ENCODE measurements at regions not wholly inside any gene's neighbourhood (a gene's known extent, or its start where the extent isn't known, plus 50 kb on each side); places are given as distances from the start of the nearest gene placed in this dataset.
"Not testable (repeated sequence)": the region's sequence is repeated elsewhere in the genome, so short reads cannot be mapped to it uniquely, and the experiment has no call there.

DNA sequence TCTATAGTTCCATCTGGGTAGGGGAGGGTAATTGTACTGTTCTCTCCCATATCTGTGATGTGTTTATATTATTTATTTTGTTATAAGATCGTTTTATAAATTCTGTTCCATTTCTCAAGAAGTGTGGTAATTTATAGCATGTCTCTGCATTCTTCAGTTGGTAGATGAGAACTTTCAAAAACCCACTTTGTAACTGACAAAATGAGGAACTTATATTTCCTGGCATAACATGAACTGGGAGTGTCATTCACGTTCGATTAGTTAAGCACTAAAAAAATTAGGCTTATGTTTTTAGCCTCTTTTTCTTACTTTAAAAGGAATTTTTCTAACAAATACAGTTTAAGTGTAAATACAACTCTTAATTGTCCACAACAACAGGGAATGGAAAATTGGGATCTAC lies 230.8 kb downstream of the CGGBP1 start:
- WGBS, 2 donors (ENCODE audit: extremely low coverage in 2 of 2, insufficient read length in 2 of 2, insufficient replicate concordance in 1 of 2) = no CpG with 5 or more reads among the region's 3 CpGs
- H3K9ac ChIP-seq (ENCODE audit: low read depth, low read length, poor library complexity) = no peak overlapping the region
- H2AK5ac ChIP-seq (ENCODE audit: low read depth, low read length) = no peak overlapping the region
- no peak overlapping the region for H2BK5ac ChIP-seq (ENCODE audit: low read length)
- no peak overlapping the region for H4K91ac ChIP-seq (ENCODE audit: low read depth, low read length, poor library complexity)
- no peak overlapping the region for H3K14ac ChIP-seq (ENCODE audit: low read length)
- H3K79me1 ChIP-seq (ENCODE audit: low read depth, low read length) = no peaks in the 10 kb centered on the region
- H3K4ac ChIP-seq (ENCODE audit: low read length) = no peak overlapping the region
- H3K27me3 ChIP-seq (ENCODE audit: control insufficient read depth in 3 of 3, insufficient read depth in 3 of 3, low read depth in 1 of 3, low read length in 3 of 3) = no peaks in the 10 kb centered on the region
- no peak overlapping the region for H2BK120ac ChIP-seq (ENCODE audit: low read depth, low read length)
- no peaks in the 10 kb centered on the region for H3K36me3 ChIP-seq (replicated peaks in 1 of 2; ENCODE audit: control insufficient read depth in 2 of 2, insufficient read depth in 2 of 2, low read length in 2 of 2)
- no peak overlapping the region for H3K23ac ChIP-seq (ENCODE audit: low read depth, low read length, poor library complexity)
- no peaks in the 10 kb centered on the region for H3K9me3 ChIP-seq (replicated peaks in 1 of 2; ENCODE audit: control insufficient read depth in 2 of 2, insufficient read depth in 1 of 2, low read depth in 1 of 2, low read length in 2 of 2)
- H3K4me3 ChIP-seq (ENCODE audit: low read length in 2 of 2) = no peak overlapping the region
- no peak overlapping the region for H2BK15ac ChIP-seq (ENCODE audit: low read length)
- H3K18ac ChIP-seq (ENCODE audit: low read length) = no peak overlapping the region
- no peak overlapping the region for H2AFZ ChIP-seq (ENCODE audit: low read length)
- H2BK12ac ChIP-seq (ENCODE audit: low read length) = no peak overlapping the region
- no peak overlapping the region for H3K27ac ChIP-seq (replicated peaks; ENCODE audit: low read length)
- no peak for DNase-seq (ENCODE audit: low spot score)
- H3K4me1 ChIP-seq (ENCODE audit: control insufficient read depth in 2 of 2, insufficient read depth in 1 of 2, low read depth in 1 of 2, low read length in 2 of 2) = no peaks in the 10 kb centered on the region
- H3K4me2 ChIP-seq (ENCODE audit: insufficient read depth, low read length, poor library complexity, severe bottlenecking) = no peak overlapping the region
- no peak overlapping the region for H4K8ac ChIP-seq (ENCODE audit: low read depth, low read length)

DNA sequence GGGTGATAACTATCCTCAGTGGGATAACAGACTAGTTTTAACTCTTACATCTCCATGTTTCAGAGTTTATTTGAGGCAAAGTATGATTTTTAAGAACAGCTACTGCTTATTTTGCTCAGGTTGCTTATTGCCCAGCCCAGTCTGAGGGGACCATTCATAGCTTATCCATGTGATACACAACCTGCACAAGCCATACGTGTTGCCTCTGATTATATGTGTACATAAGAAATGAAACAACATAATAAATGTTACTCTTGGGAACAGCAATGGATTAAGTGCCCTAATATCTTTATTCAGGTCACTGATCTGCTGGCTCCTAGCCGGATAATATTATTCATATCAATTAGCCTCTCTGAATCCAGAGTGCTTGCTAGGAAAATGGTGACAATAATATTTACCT lies 236.2 kb downstream of the CGGBP1 start:
- no peaks in the 10 kb centered on the region for H3K9me3 ChIP-seq (replicated peaks in 1 of 2; ENCODE audit: control insufficient read depth in 2 of 2, insufficient read depth in 1 of 2, low read depth in 1 of 2, low read length in 2 of 2)
- H3K27ac ChIP-seq (replicated peaks; ENCODE audit: low read length) = no peak overlapping the region
- H4K91ac ChIP-seq (ENCODE audit: low read depth, low read length, poor library complexity) = no peak overlapping the region
- no peak overlapping the region for H3K18ac ChIP-seq (ENCODE audit: low read length)
- no peak overlapping the region for H2AFZ ChIP-seq (ENCODE audit: low read length)
- no peak overlapping the region for H3K4ac ChIP-seq (ENCODE audit: low read length)
- H2AK5ac ChIP-seq (ENCODE audit: low read depth, low read length) = no peak overlapping the region
- H3K23ac ChIP-seq (ENCODE audit: low read depth, low read length, poor library complexity) = no peak overlapping the region
- DNase-seq (ENCODE audit: low spot score) = no peak
- no peaks in the 10 kb centered on the region for H3K36me3 ChIP-seq (replicated peaks in 1 of 2; ENCODE audit: control insufficient read depth in 2 of 2, insufficient read depth in 2 of 2, low read length in 2 of 2)
- H3K14ac ChIP-seq (ENCODE audit: low read length) = no peak overlapping the region
- H3K4me3 ChIP-seq (ENCODE audit: low read length in 2 of 2) = no peak overlapping the region
- WGBS, 2 donors (ENCODE audit: extremely low coverage in 2 of 2, insufficient read length in 2 of 2, insufficient replicate concordance in 1 of 2) = no CpG with 5 or more reads among the region's 2 CpGs
- H3K4me2 ChIP-seq (ENCODE audit: insufficient read depth, low read length, poor library complexity, severe bottlenecking) = no peak overlapping the region
- H2BK120ac ChIP-seq (ENCODE audit: low read depth, low read length) = no peak overlapping the region
- H3K79me1 ChIP-seq (ENCODE audit: low read depth, low read length) = no peaks in the 10 kb centered on the region
- H2BK15ac ChIP-seq (ENCODE audit: low read length) = no peak overlapping the region
- H3K27me3 ChIP-seq (ENCODE audit: control insufficient read depth in 3 of 3, insufficient read depth in 3 of 3, low read depth in 1 of 3, low read length in 3 of 3) = no peaks in the 10 kb centered on the region
- no peaks in the 10 kb centered on the region for H3K4me1 ChIP-seq (ENCODE audit: control insufficient read depth in 2 of 2, insufficient read depth in 1 of 2, low read depth in 1 of 2, low read length in 2 of 2)
- no peak overlapping the region for H4K8ac ChIP-seq (ENCODE audit: low read depth, low read length)
- no peak overlapping the region for H2BK5ac ChIP-seq (ENCODE audit: low read length)
- no peak overlapping the region for H2BK12ac ChIP-seq (ENCODE audit: low read length)
- no peak overlapping the region for H3K9ac ChIP-seq (ENCODE audit: low read depth, low read length, poor library complexity)

DNA sequence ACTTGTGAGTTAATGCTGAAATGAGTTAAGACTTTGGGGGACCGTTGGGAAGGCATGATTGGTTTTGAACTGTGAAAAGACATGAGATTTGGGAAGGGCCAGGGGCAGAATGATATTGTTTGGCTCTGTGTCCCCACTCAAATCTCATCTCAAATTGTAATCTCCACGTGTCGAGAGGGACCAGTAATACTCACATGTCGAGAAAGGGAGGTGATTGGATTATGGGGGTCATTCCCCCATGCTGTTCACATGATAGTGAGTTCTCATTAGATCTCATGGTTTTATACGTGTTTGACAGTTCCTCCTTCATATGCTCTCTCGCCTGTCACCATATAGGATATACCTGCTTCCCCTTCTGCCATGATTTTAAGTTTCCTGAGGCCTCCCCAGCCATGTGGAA lies 245.3 kb downstream of the CGGBP1 start:
- no CpG with 5 or more reads among the region's 6 CpGs for WGBS, 2 donors (ENCODE audit: extremely low coverage in 2 of 2, insufficient read length in 2 of 2, insufficient replicate concordance in 1 of 2)
- H2BK15ac ChIP-seq (ENCODE audit: low read length); H3K18ac ChIP-seq (ENCODE audit: low read length): not testable (repeated sequence)

DNA sequence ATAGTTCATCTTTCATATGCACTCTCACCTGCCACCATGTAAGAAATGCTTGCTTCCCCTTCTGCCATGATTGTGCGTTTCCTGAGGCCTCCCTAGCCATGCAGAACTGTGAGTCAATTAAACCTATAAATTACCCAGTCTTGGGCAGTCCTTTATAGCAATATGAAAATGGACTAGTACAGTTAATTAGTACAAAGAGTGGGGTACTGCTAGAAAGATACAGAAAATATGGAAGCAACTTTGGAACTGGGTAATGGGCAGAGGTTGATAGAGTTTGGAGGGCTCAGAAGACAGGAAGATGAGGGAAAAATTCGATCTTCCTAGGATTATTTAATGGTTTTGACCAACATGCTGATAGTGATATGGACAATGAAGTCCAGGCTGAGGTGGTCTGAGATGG lies 246.9 kb downstream of the CGGBP1 start:
- Histone ChIP-seq H3K14ac (ENCODE audit: low read length) (no peak overlapping the region), H3K36me3 (replicated peaks in 1 of 2; ENCODE audit: control insufficient read depth in 2 of 2, insufficient read depth in 2 of 2, low read length in 2 of 2) (no peaks in the 10 kb centered on the region), H2BK12ac (ENCODE audit: low read length) (no peak overlapping the region), H3K4me2 (ENCODE audit: insufficient read depth, low read length, poor library complexity, severe bottlenecking) (no peak overlapping the region), H3K9me3 (replicated peaks in 1 of 2; ENCODE audit: control insufficient read depth in 2 of 2, insufficient read depth in 1 of 2, low read depth in 1 of 2, low read length in 2 of 2) (no peaks in the 10 kb centered on the region), H3K4me3 (ENCODE audit: low read length in 2 of 2) (no peak overlapping the region), H2BK15ac (ENCODE audit: low read length) (no peak overlapping the region), H3K79me1 (ENCODE audit: low read depth, low read length) (no peaks in the 10 kb centered on the region), H3K4me1 (ENCODE audit: control insufficient read depth in 2 of 2, insufficient read depth in 1 of 2, low read depth in 1 of 2, low read length in 2 of 2) (no peaks in the 10 kb centered on the region), H3K9ac (ENCODE audit: low read depth, low read length, poor library complexity) (no peak overlapping the region), H3K27ac (replicated peaks; ENCODE audit: low read length) (no peak overlapping the region), H3K23ac (ENCODE audit: low read depth, low read length, poor library complexity) (no peak overlapping the region), H2AK5ac (ENCODE audit: low read depth, low read length) (no peak overlapping the region), H2BK120ac (ENCODE audit: low read depth, low read length) (no peak overlapping the region), H3K18ac (ENCODE audit: low read length) (no peak overlapping the region), H2AFZ (ENCODE audit: low read length) (no peak overlapping the region), H3K4ac (ENCODE audit: low read length) (no peak overlapping the region), H4K91ac (ENCODE audit: low read depth, low read length, poor library complexity) (no peak overlapping the region), H4K8ac (ENCODE audit: low read depth, low read length) (no peak overlapping the region), H2BK5ac (ENCODE audit: low read length) (no peak overlapping the region), H3K27me3 (ENCODE audit: control insufficient read depth in 3 of 3, insufficient read depth in 3 of 3, low read depth in 1 of 3, low read length in 3 of 3) (no peaks in the 10 kb centered on the region)
- no peak for DNase-seq (ENCODE audit: low spot score)
- WGBS, 2 donors (ENCODE audit: extremely low coverage in 2 of 2, insufficient read length in 2 of 2, insufficient replicate concordance in 1 of 2) = no CpG with 5 or more reads among the region's 2 CpGs

More for the DNA sequence above, 245.3 kb downstream of the CGGBP1 start:
- H3K36me3 ChIP-seq (replicated peaks in 1 of 2; ENCODE audit: control insufficient read depth in 2 of 2, insufficient read depth in 2 of 2, low read length in 2 of 2); H3K4me2 ChIP-seq (ENCODE audit: insufficient read depth, low read length, poor library complexity, severe bottlenecking); H3K4ac ChIP-seq (ENCODE audit: low read length); H2AK5ac ChIP-seq (ENCODE audit: low read depth, low read length); H3K23ac ChIP-seq (ENCODE audit: low read depth, low read length, poor library complexity); H3K4me3 ChIP-seq (ENCODE audit: low read length in 2 of 2); H2BK12ac ChIP-seq (ENCODE audit: low read length); H2AFZ ChIP-seq (ENCODE audit: low read length); H3K27ac ChIP-seq (replicated peaks; ENCODE audit: low read length); H2BK5ac ChIP-seq (ENCODE audit: low read length); H3K4me1 ChIP-seq (ENCODE audit: control insufficient read depth in 2 of 2, insufficient read depth in 1 of 2, low read depth in 1 of 2, low read length in 2 of 2); DNase-seq (ENCODE audit: low spot score); H3K9ac ChIP-seq (ENCODE audit: low read depth, low read length, poor library complexity); H3K9me3 ChIP-seq (replicated peaks in 1 of 2; ENCODE audit: control insufficient read depth in 2 of 2, insufficient read depth in 1 of 2, low read depth in 1 of 2, low read length in 2 of 2); H3K27me3 ChIP-seq (ENCODE audit: control insufficient read depth in 3 of 3, insufficient read depth in 3 of 3, low read depth in 1 of 3, low read length in 3 of 3); H3K14ac ChIP-seq (ENCODE audit: low read length); H4K91ac ChIP-seq (ENCODE audit: low read depth, low read length, poor library complexity); H4K8ac ChIP-seq (ENCODE audit: low read depth, low read length); H3K79me1 ChIP-seq (ENCODE audit: low read depth, low read length); H2BK120ac ChIP-seq (ENCODE audit: low read depth, low read length): not testable (repeated sequence)
